ENCODE measurements at regions not wholly inside any gene's neighbourhood (a gene's known extent, or its start where the extent isn't known, plus 50 kb on each side); places are given as distances from the start of the nearest gene placed in this dataset.

DNA sequence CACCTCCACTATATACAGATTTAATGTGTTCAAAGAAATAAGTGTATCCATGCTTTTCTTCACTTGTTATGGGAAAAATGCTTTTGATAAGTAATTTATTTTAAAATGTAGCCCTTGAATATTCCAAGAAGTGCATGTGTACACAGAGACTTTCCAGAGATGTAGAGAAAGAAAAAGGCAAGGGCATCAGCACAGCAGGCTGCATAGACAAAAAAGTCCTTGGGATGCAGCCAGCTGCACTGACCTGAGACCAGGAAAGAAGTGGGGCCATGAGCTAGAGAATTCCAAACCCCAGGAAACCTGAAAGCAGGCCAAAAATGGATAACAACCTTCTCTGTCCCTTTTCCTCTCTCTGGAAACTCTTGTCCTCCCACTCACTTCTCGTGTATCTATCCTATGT is 51.6 kb upstream of the PRDM8 start:
- DNase-seq = no peak

DNA sequence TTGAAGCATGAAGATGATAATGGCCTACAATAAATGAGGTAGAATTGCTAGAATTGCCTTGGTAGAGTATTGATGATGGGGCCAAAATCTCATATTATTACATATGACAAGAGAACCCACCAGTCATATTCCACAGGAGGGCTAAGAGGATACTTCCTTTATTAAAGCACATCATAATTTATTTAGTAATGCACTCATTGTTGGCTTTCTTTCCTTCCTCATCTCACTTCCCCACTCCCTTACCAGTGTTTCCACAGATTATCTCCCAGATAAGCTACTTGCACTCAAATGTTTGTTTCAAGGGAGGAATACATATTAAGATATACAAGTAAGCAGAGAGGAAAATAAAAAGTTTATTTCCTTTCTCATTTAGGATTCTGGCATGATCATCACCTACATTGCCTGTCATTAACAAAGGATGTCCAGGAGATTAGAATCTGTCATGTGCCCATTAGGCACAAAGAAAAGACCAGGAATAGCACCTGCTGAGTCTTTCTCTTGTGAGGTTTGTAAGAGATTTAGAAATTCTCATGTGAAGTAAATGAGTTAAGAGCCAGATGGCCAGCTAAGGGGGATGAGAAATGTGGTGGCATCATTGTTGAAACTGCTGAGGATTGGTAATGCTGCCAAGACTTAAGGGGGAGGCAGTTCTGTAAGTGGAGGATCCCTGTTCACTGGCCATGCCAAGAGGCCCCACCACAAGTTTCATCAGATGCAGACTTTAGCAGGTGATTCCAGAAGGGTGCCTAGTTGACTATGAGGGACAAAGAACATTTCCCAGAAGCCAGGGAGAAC is 52.4 kb upstream of the PRDM8 start:
- DNase-seq = no peak

DNA sequence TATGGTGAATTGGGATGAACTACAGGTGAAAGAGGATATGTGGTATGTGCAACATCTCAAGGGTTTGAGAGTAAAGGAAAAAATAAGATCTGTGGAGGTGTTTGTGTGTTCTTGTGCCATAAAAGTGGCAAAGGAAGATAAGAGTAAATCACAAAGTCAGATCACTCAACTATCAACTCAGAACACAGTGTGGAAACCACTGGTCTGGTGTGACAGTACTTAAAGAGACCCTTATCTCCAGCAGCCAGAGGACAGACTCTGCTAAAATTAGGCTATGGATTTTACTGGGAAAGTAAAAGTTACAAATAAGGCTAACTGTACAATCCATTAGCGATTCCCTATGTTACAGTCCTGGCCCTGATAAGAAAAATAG is 54.0 kb upstream of the PRDM8 start:
- no peak for DNase-seq

DNA sequence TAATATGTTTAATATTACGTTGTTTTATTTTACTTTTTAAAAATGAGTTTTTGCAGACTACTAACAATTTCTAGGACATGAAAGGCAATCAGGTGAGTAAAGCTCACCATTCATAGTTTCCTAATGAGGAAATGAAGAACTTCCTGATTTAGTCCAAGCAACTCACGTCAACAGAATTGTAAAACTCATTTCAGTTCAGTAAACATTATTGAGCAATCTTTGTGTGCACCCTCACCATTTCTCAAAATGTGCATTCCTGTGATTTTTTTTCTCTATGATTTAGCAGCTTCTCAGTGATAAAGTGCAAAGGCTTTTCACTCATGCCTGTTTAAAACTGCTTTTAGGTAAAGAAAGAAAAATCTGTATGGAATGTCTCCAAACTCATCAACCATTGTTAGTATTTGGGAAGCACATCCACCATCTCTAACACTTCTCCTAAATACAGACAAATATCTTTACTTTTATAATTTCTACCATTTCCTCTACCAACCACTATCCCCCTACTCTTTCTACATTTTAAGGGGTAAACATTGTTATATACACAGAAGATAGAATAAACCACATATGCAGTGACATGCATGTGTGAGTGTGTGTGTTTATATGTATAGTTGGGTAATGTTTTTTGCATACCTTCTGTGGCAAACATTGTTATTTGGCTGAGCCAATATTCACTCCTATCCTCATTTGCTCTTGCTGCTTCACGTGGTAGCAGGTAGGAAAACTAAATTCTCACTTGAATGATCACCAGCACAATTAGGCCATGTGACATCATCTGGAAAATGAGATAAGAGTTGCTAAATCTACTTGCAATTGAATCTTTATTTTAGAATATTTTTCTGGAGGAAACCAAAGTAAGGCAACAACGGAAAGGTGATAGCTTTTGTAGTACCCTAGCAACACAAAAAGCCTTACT is 54.7 kb upstream of the PRDM8 start:
- DNase-seq = no peak

DNA sequence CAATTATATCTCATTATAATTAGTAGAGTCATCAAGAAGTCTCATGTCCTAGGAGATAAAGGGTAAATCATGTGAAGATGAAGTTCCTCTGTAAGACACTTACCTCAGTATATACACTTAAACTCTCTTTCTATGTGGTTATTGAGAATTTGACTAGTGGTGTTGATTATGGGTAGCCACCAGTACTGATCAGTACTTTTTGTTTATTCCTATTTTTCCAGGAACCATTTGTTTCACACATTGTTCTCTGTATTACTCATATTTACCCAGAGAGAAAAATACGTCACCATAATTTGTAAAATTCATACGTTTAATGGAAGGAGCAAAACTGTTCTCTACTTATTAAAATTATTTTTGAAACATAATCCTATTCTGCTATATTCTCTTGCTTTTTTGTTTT is 55.8 kb upstream of the PRDM8 start:
- no peak for DNase-seq

DNA sequence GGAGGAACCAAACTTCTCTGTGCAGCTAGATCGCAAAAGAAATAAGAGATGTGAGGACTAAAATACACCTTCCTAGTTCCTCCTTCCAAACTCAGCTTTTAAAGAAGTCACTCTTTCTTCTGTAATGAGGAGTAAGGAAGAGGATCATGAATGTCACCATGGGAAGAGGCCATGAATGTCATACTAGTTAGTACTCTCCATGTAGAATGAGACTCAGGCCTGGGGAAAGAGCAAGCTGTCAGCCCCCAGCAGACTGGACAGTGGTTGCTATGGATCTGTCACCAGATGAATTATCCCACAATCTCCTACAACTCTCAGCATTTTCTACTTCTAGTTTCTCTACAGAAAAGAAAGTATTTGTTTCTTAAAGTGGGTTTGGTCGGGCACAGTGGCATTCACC is 57.1 kb upstream of the PRDM8 start:
- DNase-seq = no peak

DNA sequence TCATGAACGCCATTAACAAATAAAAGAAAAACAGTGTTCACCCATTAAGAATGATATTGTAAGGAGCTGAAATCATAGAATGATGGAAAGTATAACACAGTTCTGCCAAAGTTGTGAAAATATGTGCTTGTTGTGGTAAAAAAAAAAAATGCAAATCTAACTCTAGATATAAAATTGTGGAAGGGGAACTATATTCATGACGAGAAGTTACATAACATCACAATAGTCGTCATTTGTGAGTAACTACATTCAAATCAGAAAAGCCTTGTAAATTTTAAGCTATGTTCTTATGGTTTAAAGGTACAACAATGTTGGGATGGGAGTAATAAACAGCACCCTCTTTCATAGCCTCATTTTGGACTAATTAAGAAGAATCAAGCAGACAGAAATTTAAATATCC is 57.6 kb upstream of the PRDM8 start:
- no peak for DNase-seq

DNA sequence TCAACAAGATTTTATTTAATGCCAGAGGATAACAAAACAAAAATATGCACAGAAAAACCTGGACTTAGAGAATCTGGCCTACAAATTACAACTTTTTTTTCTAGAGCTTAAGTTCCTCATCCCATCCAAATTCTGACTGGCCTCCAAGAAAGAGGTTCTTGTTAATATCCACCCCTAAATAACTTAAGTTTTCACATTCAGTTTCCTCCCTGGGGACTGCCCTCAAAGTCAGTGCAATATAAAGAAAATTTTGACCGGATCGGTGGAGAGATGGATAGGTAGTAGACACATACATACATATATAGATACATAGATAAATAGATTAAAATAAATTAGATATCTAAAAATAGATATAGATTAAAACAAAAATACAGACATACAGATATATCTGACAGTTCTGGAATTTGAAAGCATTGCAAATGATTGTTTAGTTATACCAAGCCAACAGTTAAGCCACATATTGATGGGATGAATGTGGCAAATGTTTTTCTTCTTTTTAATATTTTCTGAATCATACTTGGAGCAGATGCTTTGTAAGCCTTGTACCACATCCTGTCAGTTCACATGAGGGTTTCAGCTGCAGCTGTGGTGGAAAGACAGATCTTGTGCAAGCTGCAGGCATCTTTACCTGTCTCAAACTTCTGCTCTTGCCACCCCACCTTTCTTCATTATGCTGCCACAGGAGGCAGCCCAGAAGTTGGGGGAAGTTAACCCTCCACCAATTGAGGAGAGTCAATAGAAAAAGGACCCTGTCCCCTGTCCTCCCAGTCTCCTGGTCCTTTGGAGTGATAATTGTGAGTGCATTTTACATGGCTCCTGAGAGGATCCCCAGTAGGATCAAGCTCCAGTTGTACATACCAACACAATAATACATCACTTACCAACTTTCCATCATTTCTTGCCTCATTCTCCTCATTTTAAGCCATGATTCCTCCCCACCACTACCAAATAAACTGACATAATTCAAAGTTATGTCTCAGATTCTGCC is 58.5 kb upstream of the PRDM8 start:
- peak; percentile 52 for DNase-seq

DNA sequence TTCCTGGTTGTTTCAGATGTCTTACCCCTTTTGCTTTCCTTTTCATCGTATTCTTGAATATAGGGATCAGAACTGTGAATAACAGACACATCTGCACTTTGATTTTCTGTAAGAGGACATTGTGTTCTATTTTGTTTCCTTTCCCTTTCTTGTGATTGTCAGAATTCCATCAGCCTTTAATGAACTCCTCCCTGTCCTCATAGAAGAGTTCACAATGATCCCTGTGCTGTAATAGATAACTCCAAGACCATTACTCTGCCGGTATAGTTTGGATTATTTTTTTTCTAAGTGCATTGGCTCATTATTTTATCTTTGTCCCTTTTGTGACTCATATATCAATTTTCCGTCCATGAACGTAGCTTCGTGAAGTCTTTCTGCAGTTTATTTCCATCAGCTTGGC is 59.7 kb upstream of the PRDM8 start:
- DNase-seq = no peak

DNA sequence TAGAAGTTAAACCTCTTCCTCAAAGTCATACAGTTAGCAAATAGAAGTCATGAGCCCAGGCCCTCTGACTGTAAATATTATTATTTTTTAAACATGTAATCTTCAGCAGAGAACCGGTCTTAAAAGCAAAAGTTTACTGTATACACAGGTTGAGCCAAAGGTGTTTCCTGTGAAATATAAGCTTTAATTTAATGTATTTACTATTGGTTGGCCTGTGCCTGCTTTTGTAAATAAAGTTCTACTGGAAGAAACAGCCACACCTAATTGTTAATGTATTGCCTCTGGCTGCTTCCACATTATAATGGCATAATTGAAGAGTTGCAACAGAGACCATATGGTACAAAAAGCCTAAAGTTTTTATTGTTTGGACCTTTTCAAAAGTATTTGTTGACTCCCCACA is 61.0 kb upstream of the PRDM8 start:
- DNase-seq = no peak

DNA sequence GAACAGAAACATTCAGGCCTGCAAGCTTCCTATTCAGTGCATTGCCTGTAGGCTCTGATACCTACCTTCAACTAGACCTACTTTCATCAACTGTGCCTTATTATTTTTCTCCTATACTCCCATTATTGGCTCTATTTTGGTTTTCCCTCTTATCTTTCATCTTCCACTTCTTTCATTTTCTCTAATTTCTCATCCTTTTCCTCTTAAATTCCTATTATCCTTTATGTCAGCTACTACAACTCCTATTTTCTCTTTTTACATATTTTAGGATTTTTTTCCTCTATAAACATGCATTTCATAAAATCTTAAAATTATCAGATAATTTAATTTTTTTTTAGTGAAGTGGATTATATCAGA is 61.6 kb upstream of the PRDM8 start:
- no peak for DNase-seq

DNA sequence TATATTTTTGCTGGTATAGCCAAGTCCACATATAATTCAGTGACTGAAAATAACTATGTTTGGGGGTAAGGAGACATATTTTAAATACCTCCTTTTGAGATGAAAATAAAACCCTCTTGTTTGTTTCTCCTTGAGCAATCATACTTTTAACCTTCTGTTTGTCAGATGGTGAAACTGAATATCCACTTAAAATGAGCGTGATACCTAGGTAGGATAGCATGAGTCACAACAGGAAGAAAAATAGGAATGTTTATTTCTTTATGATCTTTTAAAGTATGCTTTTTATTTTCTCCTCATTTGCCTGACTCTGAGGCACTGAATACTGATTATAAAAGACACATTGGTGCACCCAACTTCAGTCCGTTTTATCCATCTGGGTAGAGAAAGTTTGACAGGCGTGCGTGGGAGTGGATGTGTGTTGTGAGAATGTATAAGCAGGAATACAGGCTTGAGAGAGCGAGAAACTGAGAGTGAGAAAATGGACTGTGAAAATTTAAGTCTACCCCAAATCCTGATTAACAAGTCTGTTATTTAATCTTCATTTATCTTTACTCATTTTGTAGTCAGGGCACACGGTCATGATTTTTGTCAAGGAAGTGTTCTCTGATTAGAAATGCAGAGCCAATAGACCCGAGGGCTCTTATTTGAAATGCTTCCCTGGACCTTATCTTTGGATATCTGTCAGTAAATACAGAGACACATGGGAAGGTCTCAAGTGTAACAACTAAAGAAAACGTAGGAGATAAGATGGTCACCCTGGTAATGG is 62.1 kb upstream of the ANTXR2 start:
- DNase-seq = no peak

DNA sequence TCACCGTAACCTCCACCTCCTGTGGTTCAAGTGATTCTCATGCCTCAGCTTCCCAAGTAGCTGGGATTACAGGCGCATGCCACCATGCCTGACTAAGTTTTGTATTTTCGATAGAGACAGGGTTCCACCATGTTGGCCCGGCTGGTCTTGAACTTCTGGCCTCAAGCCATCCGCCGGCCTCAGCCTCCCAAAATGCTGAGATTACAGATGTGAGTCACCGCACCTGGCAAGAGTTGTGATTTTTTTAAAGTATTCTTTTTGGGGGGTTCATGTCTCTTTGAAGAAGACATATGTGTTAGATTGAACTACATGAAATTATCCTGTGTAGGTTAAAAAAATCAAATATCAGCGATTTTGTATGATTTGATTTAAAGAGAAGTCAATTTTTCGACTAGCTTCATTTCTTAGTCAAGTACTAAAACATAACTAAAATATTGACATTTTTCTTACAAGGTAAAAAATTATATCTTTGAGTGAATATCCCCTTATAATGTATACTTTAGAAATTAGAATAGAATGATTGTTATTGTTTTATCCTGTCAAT is 60.3 kb upstream of the ANTXR2 start:
- no peak for DNase-seq

DNA sequence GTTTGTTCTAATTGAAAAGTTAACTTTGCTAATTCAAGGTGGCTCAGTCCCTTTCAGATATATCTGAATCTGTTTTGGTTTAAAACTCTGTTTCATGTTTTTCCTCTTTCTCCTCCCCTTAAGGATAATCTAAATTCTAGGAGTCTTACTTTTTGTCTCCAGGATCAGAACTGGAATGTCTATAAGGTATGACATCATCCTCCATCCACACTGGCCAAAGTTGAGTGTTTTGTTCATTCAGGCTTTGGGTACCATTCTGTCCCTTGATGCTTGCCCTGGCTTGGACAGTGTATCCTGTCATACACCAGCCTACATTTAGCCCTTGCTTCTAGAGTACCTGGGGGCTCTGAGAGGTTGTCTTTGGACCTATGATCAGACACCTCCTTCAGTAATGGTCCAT is 56.8 kb upstream of the ANTXR2 start:
- DNase-seq = no peak

DNA sequence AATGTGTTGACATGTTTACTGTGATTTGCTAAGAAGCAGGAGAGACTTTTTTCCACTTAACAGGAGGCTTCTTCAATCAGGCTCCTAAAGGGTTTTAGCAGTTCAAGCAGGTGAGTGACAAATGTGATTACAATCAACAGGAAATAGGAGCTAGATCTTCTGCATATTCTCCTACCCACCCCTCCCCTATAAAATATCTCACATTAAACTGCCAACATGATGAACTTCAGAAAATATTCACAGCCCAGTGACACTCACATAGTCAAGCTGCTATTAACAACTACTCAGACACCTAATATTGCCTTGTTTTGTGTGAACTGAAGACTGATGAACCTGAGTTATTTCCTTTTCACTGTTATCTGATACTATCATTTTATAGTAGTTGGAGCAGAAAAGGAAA is 55.9 kb upstream of the ANTXR2 start:
- no peak for DNase-seq

DNA sequence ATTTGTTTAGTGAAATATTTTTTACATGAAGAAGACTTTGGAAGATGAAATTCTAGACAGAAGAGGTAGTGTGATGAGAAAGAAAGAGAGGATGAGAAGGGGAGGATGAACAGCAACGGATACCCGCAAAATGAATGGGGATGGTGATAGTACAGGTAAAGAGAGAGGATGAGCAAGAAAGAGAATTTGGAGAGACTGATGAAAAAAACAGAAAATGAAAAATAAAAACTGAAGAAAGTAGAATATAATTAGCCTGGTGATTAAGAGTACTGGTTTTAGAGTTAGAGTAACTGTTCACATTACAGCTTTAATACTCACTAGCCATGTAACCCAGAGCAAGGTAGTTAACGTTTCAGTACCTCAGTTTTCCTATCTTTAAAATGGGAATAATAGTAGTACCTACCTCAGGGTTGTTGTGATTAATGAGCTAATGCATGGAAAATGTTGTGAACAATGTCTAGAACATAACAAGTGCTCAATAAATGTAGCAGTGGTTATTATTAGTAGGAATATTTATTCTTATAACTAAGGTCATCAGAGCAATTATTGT is 54.9 kb upstream of the ANTXR2 start:
- no peak for DNase-seq

DNA sequence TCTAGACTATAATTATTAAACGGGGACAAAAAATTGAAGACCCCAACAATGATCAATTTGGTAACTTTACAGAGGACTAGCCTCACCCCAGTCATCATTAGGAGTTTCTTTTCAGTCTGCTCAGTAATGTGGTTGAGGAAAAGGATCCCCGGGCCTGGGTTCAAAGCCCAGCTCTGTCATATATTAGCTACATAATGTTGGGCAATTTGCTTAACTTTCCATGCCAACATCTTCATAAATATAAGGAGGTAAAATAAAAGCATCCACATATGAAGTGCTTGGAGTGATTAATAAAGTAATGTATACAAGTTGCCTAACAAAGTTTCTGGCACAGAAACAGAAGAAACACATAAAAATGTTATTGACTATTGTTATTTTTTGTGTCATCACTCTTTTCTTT is 53.4 kb upstream of the ANTXR2 start:
- DNase-seq = no peak

DNA sequence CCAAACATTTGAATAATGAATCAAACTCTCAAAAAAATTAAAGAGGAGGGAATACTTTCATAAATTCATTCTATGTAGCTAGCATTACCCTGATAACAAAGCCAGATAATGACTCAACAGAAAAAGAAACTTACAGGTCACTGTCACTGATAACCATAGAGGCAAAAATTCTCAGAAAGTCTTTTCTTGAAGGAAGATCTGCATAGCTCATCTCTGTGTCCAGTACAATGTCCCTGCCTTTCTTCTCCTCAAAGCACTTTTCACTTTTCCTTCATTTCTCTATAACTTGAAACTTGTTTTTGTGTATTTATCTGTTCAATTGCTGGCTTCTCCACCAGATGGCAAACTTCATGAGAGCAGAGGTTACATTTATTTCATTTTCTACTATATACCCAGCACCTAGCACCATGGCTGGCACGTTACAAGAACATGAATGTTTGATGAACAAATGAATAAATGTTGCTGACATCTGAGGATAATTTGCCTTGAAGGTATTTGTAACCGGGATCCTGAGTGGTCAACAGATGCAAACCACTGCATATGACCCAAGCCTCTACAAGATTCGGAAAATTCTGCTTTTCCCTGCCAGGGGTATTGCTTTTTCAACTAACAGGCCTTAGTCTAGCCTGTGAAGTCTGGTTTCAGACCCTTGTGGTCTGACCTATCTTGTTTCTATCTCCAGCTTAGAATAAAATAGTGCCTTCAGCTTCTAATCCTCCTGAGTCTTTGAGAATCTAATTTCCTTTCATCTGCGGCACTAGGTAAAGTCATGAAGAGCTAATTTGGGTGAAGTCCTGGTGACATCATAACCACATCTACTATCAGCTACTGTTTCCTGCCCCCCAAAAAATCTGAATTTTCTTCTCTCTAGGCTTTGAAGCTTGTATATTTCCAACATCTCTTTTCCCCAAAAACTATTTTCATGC is 52.5 kb upstream of the ANTXR2 start:
- peak; percentile 80 for DNase-seq

DNA sequence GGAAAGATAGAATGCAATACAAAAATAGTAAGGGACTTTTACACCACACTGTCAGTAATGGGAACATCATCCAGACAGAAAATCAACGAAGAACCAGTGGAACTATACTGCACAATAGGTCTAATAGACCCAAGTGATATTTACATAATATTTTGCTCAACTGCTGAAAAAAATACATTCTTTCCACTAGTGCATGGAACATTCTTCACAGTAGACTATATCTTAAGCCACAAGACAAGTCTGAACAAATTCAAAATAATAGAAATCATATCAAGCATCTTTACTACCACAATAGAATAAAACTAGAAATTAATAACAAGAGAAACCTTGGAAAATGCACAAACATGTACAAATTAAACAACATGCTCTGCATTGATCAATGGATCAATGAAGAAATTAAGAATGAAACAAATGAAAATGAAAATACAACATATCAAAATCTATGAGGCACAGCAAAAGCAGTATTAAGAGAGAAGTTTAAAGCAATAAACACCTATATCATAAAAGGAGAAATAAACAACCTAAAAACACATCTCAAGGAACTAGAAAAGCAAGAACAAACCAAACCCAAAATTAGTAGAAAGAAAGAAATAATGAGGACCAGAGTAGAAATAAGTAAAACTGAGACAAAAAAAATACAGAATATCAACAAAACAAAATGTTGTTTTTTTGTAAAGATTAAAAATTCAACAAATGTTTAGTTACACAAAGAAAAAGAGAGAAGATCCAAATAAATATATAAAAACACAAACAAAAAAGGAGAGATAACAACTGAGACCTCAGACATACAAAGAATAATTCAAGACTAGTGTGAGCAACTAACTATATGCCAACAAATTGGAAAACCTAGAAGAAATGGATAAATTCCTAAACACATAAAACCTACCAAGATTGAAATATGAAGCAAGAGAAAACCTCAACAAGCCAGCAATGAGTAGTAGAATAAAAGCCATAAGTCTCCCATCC is 51.5 kb upstream of the ANTXR2 start:
- no peak for DNase-seq
